Thoracic aorta (tissue), 2 donors: ENCODE measurements at regions not wholly inside any gene's neighbourhood (a gene's known extent, or its start where the extent isn't known, plus 50 kb on each side); places are given as distances from the start of the nearest gene placed in this dataset.

Experiments
- ATAC-seq: fragments of 150-250 bp; one replicate; pipeline ENCODE4 v1.8.0; 2017; ENCODE audit warnings: low read depth; ENCODE audit not compliant: insufficient number of reproducible peaks, low FRiP score
- DNase-seq: peaks from one replicate; pipeline ENCODE4 v3.0.0-alpha.2; 2020; ENCODE audit warnings: low spot score
- H3K27ac ChIP-seq, 2 donors: fragments of 200-600 bp; sonication (generic); 1 replicate in 1 of 2; 2 replicates in 1 of 2; pipeline ENCODE4 v1.5.1; 2016; ENCODE audit warnings: mild to moderate bottlenecking in 2 of 2, moderate library complexity in 2 of 2
- H3K27me3 ChIP-seq: fragments of 200-600 bp; sonication (generic); replicated peaks from 2 replicates; pipeline ENCODE4 v1.6.0; 2016; ENCODE audit warnings: mild to moderate bottlenecking; ENCODE audit not compliant: insufficient read depth
- H3K36me3 ChIP-seq: fragments of 200-600 bp; sonication (generic); one replicate; pipeline ENCODE4 v1.5.1; 2016
- H3K4me1 ChIP-seq, 2 donors: fragments of 200-600 bp; sonication (generic); 1 replicate in 1 of 2; 2 replicates in 1 of 2; pipeline versions ENCODE4 v1.5.1 to v1.6.0; 2016; ENCODE audit warnings: low read depth in 2 of 2, mild to moderate bottlenecking in 1 of 2; ENCODE audit not compliant: control insufficient read depth in 1 of 2
- H3K4me3 ChIP-seq: fragments of 200-600 bp; sonication (generic); 2 replicates; pipeline ENCODE4 v1.5.1; 2016; ENCODE audit warnings: mild to moderate bottlenecking
- H3K9me3 ChIP-seq: fragments of 200-600 bp; sonication (generic); 2 replicates; pipeline ENCODE4 v1.5.1; 2016
- CTCF ChIP-seq: fragments of 200-600 bp; sonication (generic); IDR thresholded peaks from one replicate; pipeline ENCODE4 v1.5.1; 2019; ENCODE audit warnings: antibody characterized with exemption

GRCh38 chr15:88725305-88726210 is 77.7 kb upstream of the ACAN start:
- H3K4me1 ChIP-seq, result no peaks in the 10 kb centered on the region
- no peak overlapping the region for H3K4me3 ChIP-seq
- no peak for TF ChIP-seq CTCF
- no peaks in the 10 kb centered on the region for H3K9me3 ChIP-seq
- H3K27ac ChIP-seq, result no peak overlapping the region
- no peaks in the 10 kb centered on the region for H3K27me3 ChIP-seq
- DNase-seq, result no peak
- ATAC-seq, result no peak
- no peaks in the 10 kb centered on the region for H3K36me3 ChIP-seq

GRCh38 chr15:88727439-88727838 is 75.8 kb upstream of the ACAN start:
- ATAC-seq (no peak), DNase-seq (no peak)
- H3K9me3 ChIP-seq, result no peaks in the 10 kb centered on the region
- TF ChIP-seq CTCF, result no peak
- H3K4me3 ChIP-seq, result no peak overlapping the region
- H3K27ac ChIP-seq, result no peak overlapping the region
- H3K27me3 ChIP-seq, result no peaks in the 10 kb centered on the region
- H3K36me3 ChIP-seq, result no peaks in the 10 kb centered on the region
- H3K4me1 ChIP-seq, result no peaks in the 10 kb centered on the region

GRCh38 chr15:88729581-88729980 is 73.7 kb upstream of the ACAN start:
- Histone ChIP-seq H3K27ac (no peak overlapping the region), H3K27me3 (no peaks in the 10 kb centered on the region), H3K36me3 (no peaks in the 10 kb centered on the region), H3K4me1 (no peaks in the 10 kb centered on the region), H3K9me3 (no peaks in the 10 kb centered on the region), H3K4me3 (no peak overlapping the region)
- no peak for ATAC-seq
- TF ChIP-seq CTCF, result no peak
- DNase-seq, result no peak

GRCh38 chr15:88730751-88731150 is 72.5 kb upstream of the ACAN start:
- Histone ChIP-seq H3K36me3 (no peaks in the 10 kb centered on the region), H3K9me3 (no peaks in the 10 kb centered on the region), H3K4me1 (no peaks in the 10 kb centered on the region), H3K27me3 (no peaks in the 10 kb centered on the region), H3K4me3 (no peak overlapping the region), H3K27ac (no peak overlapping the region)
- no peak for TF ChIP-seq CTCF
- DNase-seq, result no peak
- no peak for ATAC-seq

GRCh38 chr15:88735212-88735611 is 68.0 kb upstream of the ACAN start:
- DNase-seq, result no peak
- Histone ChIP-seq H3K9me3 (no peaks in the 10 kb centered on the region), H3K36me3 (no peaks in the 10 kb centered on the region), H3K4me1 (peaks cover 0 to 24% of the 10 kb centered on the region in 2 donors), H3K27me3 (no peaks in the 10 kb centered on the region), H3K4me3 (no peak overlapping the region), H3K27ac (no peak overlapping the region)
- no peak for ATAC-seq
- TF ChIP-seq CTCF, result no peak
